CD4-positive, alpha-beta T cell (primary cell): ENCODE measurements at regions not wholly inside any gene's neighbourhood (a gene's known extent, or its start where the extent isn't known, plus 50 kb on each side); places are given as distances from the start of the nearest gene placed in this dataset.

ENCODE experiments used
- ATAC-seq: fragments of 200-7000 bp; cut with Tn5 transposase; one replicate; pipeline ENCODE4 v1.10.0; 2022; ENCODE audit warnings: mild to moderate bottlenecking; ENCODE audit not compliant: poor library complexity
- CTCF ChIA-PET: fragments of 350-600 bp; sonication (Branson Sonifier 250); formaldehyde crosslinking; loops from one replicate; lab custom pipeline; 2021; ENCODE audit warnings: antibody characterized with exemption, inconsistent platforms; lab: Charles Lee
- POLR2A ChIA-PET: fragments of 350-600 bp; sonication (Branson Sonifier 250); formaldehyde crosslinking; loops from one replicate; lab custom pipeline; 2021; ENCODE audit warnings: antibody characterized with exemption, inconsistent platforms; lab: Charles Lee
- DNase-seq, 14 experiments: peaks; one replicate each; pipeline ENCODE4 v3.0.0-alpha.2; 2013 to 2020; ENCODE audit warnings: mixed read lengths in 2 of 14
- H3K27ac ChIP-seq, 2 donors: one replicate each; pipeline versions ENCODE4 v1.5.1 to v1.7.0; 2013; ENCODE audit warnings: low read length in 2 of 2, low read depth in 1 of 2, mild to moderate bottlenecking in 1 of 2
- H3K27me3 ChIP-seq, 2 experiments: 1 replicate in 1 of 2; 2 replicates in 1 of 2; pipeline versions ENCODE4 v1.6.1 to v1.7.0; 2013; ENCODE audit warnings: low read length in 2 of 2, control low read depth in 1 of 2, mild to moderate bottlenecking in 1 of 2, moderate library complexity in 1 of 2; ENCODE audit not compliant: insufficient read depth in 2 of 2, control insufficient read depth in 1 of 2
- H3K36me3 ChIP-seq: one replicate; pipeline ENCODE4 v1.6.1; 2013; ENCODE audit warnings: low read length, control low read depth; ENCODE audit not compliant: insufficient read depth
- H3K4me1 ChIP-seq: one replicate; pipeline ENCODE4 v1.6.1; 2013; ENCODE audit warnings: low read length, control low read depth; ENCODE audit not compliant: insufficient read depth
- H3K4me3 ChIP-seq: one replicate; pipeline ENCODE4 v1.5.1; 2013; ENCODE audit warnings: mild to moderate bottlenecking, low read length, moderate library complexity
- H3K9me3 ChIP-seq, 2 experiments: 1 replicate in 1 of 2; 2 replicates in 1 of 2; pipeline versions ENCODE4 v1.6.1 to v1.7.0; 2013; ENCODE audit warnings: low read length in 2 of 2, mild to moderate bottlenecking in 2 of 2, control low read depth in 1 of 2, moderate library complexity in 1 of 2; ENCODE audit not compliant: control insufficient read depth in 1 of 2, insufficient read depth in 1 of 2
- H3K27ac Mint-ChIP-seq: one replicate; pipeline ENCODE4 v1.8.0; 2020; ENCODE audit warnings: mixed read lengths
- H3K27me3 Mint-ChIP-seq: one replicate; pipeline ENCODE4 v1.8.0; 2021; ENCODE audit warnings: mixed read lengths
- H3K36me3 Mint-ChIP-seq: one replicate; pipeline ENCODE4 v1.8.0; 2021; ENCODE audit warnings: low read depth, mixed read lengths
- H3K4me1 Mint-ChIP-seq: one replicate; pipeline ENCODE4 v1.8.0; 2021; ENCODE audit warnings: low read depth, mixed read lengths
- H3K4me3 Mint-ChIP-seq: one replicate; pipeline ENCODE4 v1.8.0; 2020; ENCODE audit warnings: mild to moderate bottlenecking, mixed read lengths
- H3K9me3 Mint-ChIP-seq: one replicate; pipeline ENCODE4 v1.8.0; 2020; ENCODE audit warnings: mixed read lengths
- CTCF ChIP-seq: fragments of 200-600 bp; IDR thresholded peaks from one replicate; pipeline ENCODE4 v1.8.0; 2022; ENCODE audit warnings: antibody characterized with exemption, mild to moderate bottlenecking
- intact Hi-C, 2 experiments: fragments of 100-400 bp; cut with DNase I in 1 of 2; cut with micrococcal nuclease in 1 of 2; formaldehyde crosslinking; loops; one replicate each; pipeline versions ENCODE4 v1.15.1 to v1.9.0; 2023 to 2025; cut with DNase I, micrococcal nuclease

DNA sequence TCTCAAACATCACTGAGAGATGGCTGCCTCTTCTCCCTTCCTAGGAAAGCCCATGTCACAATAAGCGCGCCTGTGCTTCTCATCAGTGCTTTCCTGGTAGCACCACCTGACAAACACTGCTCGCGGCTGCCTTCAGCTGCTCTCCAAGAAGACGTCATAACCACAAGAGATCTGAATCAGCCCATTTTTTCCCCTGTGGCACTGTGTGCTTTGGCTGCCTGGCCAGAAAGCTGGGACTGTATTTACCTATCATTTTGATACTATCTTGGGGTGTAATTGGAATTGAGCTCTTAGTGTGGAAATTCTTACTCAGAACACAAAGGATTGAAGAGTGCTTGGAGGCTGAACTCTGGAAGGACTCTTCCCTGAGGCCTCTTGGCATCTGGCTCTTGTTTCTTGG, 50.3 kb upstream of the EHF start:
- H3K4me1 Mint-ChIP-seq = no peaks in the 10 kb centered on the region
- no peak for DNase-seq
- no peaks in the 10 kb centered on the region for H3K36me3 Mint-ChIP-seq
- Histone ChIP-seq H3K4me3 (no peak overlapping the region), H3K27me3 (peaks cover 3 to 22% of the 10 kb centered on the region in 2 experiments), H3K4me1 (no peaks in the 10 kb centered on the region), H3K27ac (no peak overlapping the region), H3K9me3 (no peaks in the 10 kb centered on the region), H3K36me3 (no peaks in the 10 kb centered on the region)
- no peaks in the 10 kb centered on the region for H3K9me3 Mint-ChIP-seq
- ChIA-PET CTCF (no interaction called here), POLR2A (no interaction called here)
- peaks cover 73% of the 10 kb centered on the region for H3K27me3 Mint-ChIP-seq
- no peak overlapping the region for H3K4me3 Mint-ChIP-seq
- no peak overlapping the region for H3K27ac Mint-ChIP-seq
- TF ChIP-seq CTCF = no peak
- intact Hi-C loops = no loop called here
- ATAC-seq = no peak
